Cerebellar cortex (tissue), 1 donor: ENCODE measurements at regions not wholly inside any gene's neighbourhood (a gene's known extent, or its start where the extent isn't known, plus 50 kb on each side); places are given as distances from the start of the nearest gene placed in this dataset.
"Not testable (repeated sequence)": the region's sequence is repeated elsewhere in the genome, so short reads cannot be mapped to it uniquely, and the experiment has no call there.

Experiments used
- DNase-seq: peaks from one replicate; pipeline ENCODE4 v3.0.0-alpha.2; 2015; ENCODE audit warnings: low spot score

DNA sequence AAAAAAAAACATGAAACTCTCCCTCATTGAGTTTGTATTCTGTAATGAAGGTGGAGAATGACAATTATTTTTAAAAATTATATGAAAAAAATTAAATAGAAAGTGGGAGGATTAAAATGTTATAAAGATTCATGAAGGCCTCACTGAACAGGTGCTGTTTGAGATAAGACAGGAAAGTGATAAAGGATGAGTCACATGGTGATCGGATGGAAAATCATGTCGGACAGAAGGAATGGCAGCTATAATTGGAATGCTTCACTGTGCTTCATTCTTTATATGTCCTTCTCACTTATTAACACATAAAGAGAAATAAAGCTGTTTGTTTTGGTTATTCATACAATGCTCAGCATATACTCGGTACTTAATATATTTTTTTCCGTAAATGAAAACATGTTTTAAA lies 464.5 kb upstream of the RGMB start:
- no peak for DNase-seq

DNA sequence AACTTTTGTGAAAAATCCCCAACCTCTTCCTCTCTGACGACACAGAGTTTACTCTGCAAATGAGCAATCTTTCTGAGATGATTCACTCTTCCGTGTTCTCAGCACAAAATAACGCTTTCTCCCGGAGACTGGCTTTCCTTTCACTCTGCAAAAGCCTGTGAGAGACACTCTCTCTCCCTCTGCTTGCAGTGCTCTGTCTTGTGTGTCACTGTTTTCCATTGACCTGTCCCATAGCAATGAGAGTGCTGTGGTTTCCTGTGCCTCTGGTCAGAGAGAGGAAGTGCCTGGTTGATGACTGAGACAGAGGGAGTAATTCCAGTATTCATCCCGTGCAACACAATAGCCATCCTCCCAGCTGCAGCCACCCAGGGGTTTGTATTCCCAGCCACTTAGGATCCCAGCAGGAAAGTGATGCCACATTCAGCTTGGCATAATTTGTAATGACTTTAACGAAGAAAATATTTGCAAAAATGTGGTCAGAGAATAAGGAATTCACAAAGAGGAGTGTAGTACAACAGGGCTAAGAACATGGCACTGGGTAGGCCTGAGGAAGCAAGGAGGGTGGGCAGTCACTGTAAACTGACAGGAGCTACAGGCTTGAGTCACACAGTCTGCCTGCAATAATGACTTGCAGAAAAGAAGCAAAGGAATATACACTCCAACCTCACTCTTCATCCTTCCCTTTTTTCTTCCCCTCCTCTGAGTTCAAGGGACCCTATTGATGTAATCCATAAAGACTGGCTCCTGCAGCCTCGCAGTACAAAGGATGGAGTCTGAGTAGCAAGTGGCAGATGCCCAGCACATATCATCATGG lies 463.5 kb upstream of the RGMB start:
- no peak for DNase-seq

DNA sequence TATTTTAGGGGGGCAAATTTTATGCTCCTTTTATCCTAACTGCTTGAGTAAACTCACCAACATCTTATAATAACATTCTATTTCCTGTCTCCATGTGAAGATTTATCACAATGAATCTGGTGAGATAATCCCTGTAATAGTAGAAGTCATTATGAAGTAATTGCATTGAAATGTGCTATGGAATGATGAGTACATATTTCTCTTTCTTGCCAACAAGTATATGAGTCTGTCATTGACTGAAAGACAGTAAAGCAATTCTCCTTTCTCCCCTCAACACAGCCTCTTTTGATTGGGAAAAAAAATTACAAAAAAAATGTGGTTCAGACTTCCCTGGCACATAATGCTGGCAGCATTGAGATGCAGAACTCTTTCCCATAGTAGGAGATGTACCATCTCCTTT lies 459.2 kb upstream of the RGMB start:
- DNase-seq, result no peak

DNA sequence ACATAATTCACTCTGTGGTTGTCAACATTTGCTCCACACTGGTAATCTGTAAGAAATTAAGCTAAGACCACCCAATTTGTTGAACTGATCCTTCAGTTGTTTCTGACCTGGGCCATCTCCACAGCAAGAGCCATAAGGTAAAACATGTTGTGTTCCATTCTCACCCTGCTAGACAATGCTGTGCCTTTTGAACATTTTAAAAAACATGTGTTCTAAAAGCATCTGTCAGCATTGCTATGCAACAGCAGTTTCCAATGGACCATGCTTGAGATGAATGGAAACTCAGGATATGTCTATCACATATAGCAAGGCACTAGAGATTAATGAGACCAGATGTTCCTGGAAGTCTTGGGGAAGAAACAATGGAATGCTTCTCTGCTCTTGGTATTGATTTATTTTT lies 455.1 kb upstream of the RGMB start:
- DNase-seq, result no peak

DNA sequence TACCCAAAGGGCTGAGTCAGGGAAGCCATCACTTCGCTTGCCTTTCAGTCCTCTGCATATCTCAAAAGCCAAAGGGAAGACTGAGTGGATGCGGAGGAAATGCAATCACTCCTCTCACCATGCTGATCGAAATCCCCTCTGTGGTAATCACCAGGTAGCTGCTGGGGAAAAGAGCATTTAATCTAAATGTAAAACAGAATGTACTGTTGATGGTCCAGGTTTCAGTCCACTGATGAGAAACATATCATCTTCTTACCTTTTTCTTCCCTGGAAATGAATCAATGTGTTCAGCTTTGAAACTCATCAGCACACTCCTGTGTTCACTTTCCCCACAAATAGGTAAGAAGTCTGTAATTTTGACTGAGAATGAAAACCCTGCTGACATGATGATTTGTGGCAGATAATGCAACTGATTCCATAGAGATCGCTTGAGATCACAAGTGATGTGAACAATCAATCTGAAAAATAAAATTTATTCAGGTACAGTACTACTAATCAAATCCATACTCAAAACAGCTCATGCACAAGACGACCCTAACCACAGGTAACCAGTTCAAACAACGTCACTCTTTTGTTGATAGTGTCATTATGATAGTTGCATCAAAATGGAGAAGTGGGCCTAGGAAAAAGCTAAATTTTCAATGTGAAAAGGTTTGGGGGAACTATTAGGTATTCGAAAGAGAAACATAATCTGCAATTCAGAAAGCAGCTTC lies 454.0 kb upstream of the RGMB start:
- no peak for DNase-seq

DNA sequence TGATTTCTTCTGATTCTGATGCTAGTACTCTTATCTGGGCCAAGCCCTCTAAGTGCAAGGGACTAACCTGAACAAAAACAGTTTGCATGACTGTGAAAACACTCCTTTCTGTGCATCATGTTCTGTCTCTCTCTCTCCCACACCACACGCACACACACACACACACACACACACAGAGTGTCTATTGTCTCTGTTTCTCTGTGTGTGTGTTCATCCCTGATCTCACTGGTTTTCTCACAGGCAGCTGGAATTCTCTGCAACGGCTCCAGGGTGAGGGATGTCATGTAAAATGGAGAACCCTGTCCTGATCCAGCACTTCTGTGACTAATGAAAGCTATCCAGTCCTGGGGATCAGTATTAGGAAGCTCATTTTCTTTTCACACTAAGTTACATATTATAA lies 453.1 kb upstream of the RGMB start:
- DNase-seq, result no peak

DNA sequence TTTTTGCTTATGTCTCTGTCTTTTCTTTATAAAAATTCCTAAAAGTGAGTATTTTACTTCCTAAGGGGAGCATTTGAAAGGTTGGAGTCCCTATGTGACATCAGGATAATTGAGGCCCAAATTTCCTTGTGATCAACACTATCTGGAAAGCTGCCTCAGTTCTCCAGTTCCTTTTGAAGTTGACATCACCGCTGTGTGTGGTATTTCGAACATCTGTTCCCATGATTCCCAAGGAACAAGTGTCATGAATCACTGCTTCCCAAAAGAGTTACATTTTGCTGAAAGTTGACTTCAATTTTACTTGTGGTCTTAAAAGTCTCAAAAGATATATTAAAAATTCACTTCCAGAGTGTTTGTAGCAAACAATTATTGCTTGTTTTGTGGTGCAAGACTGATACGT lies 452.1 kb upstream of the RGMB start:
- no peak for DNase-seq

DNA sequence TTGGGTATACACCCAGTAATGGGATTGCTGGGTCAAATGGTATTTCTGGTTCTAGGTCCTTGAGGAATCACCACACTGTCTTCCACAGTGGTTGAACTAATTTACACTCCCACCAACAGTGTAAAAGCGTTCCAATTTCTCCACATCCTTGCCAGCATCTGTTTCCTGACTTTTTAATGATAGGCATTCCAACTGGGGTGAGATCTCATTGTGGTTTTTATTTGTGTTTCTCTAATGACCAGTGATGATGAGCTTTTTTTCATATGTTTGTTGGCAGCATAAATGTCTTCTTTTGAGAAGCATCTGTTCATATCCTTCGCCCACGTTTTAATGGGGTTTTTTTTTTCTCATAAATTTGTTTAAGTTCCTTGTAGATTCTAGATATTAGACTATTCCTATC lies 448.3 kb upstream of the RGMB start:
- not testable (repeated sequence) for DNase-seq

DNA sequence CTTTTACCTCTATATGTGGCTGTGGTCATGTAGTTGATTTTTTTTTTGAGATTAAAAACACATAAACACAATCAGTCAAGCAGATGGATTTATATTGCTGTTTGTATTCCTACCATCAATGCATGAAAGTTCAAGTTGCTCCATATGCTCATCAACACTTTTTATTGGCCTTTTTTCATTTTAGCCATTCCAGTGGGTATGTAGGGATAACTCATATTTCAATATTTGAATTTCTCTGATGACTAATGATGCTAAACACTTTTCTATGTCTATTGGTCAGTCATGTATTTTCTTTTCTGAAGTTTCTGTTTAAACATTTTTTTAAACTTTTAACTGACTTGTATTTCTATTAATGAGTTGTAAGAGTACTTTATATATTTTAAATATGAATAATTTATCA lies 445.4 kb upstream of the RGMB start:
- no peak for DNase-seq

DNA sequence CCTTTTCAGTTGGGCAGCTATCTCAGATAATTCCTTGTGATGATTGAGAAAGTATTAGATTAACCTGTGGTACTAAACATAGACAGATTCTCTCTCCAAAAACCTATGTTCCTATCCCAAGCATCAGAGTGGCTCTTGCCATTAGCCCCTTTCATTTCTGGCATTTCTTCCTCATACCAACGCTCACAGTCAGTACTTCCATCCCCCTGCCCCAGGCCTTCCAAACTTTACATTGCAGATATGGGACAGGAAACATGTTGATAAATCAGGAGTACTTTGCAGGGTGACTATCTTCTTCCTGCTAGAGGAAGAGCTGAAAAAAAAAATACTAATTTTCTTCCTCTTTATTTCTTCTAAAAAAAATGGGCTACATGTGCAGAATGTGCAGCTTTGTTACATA lies 442.6 kb upstream of the RGMB start:
- DNase-seq, result no peak

DNA sequence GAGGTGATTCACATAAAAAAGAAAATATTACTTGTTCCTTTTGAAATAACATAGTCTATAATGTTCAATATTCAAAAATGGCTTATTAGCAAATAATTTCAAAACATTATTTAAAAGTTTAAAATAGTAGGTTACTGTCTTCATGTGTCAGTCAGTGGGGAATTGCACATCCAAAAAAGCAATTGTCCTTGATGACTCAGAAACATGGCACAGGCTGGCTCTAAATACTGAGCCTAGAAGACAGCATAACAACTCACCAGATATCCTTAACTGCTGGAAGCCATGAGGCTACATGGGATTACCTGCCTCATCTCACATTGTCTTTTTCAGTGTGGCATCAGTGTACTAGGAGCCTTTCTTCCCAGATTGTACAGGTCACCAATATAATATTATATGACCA lies 439.5 kb upstream of the RGMB start:
- no peak for DNase-seq

DNA sequence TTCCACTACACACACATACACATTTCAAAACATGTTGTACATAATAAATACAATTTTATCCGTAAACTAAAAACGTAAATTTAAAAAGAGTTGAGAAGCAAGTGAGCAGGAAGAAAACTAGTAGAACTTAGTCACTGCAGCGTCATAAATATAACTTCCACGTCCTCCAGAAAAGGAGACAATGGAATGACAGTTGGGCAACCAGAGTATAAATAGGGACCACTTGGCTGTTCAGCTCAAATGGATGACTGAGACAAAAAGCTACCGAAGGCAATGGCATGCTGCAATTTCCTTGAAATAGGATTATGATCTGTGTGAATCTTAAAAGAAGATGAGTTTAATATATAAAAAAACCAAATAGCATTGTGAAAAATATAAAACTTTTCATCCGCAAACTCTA lies 438.5 kb upstream of the RGMB start:
- no peak for DNase-seq

DNA sequence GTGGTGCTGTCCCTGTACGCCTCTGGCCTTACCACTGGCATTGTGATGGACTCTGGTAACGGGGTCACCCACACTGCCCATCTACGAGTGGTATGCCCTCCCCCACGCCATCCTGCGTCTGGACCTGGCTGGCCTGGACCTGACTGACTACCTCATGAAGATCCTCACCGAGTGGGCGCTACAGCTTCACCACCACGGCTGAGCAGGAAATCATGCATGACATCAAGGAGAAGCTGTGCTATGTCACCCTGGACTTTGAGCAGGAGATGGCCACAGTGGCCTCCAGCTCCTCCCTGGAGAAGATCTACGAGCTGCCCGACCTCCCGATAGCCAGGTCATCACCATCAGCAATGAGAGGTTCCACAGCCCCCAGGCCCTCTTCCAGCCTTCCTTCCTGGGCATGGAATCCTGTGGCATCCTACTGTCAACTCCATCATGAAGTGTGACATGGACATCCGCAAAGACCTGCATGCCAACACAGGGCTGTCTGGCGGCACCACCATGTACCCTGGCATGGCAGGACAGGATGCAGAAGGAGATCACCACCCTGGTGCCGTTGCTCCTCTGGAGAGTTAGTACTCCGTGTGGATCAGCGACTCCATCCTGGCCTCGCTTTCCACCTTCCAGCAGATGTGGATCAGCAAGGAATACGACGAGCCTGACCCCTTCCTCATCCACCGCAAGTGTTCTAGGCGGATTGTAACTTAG lies 434.2 kb upstream of the RGMB start:
- DNase-seq, result no peak

DNA sequence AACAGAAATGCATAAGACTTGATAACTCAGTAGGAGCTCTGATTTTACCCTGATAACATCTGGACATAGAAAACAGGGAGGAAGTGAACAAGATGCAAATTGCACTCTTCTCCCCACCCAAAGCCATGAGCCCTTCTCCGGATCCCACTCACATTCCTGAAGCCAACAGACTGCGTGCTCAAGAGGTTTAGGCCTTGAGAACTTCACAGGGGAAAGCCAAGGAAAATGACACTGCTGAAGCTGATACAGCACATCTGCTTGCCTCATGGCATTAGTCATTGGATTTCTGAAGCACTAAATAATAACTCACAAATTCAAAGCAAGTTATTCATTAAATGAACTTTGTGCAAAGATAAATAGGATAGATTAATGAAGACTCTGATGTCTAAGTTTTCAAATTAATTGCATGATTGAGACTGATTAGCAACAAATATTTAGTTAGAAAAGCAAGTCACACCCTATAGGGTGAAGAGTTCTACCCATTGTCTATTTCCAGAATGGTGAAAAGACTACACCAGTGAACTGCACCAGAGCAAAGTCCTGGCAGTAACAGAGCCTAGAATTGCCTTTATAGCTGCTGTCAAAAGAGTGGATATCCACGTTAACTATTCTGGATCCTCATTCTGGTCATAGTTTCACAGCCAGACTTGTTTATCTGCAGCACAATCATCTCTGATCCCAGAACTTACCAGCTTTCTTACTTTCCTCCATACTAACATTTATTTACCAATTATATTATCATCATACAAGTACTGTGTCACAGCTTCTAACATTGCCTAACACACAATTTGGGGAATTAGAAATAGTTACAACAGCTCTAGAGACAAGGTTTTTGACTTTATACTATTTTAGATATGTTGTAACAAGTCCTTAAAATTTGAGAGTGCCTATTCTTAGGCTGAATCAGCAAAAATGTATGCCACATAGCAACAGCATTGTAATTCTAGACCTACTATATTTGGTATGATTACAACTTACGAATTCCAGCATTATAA lies 432.1 kb upstream of the RGMB start:
- DNase-seq, result no peak

DNA sequence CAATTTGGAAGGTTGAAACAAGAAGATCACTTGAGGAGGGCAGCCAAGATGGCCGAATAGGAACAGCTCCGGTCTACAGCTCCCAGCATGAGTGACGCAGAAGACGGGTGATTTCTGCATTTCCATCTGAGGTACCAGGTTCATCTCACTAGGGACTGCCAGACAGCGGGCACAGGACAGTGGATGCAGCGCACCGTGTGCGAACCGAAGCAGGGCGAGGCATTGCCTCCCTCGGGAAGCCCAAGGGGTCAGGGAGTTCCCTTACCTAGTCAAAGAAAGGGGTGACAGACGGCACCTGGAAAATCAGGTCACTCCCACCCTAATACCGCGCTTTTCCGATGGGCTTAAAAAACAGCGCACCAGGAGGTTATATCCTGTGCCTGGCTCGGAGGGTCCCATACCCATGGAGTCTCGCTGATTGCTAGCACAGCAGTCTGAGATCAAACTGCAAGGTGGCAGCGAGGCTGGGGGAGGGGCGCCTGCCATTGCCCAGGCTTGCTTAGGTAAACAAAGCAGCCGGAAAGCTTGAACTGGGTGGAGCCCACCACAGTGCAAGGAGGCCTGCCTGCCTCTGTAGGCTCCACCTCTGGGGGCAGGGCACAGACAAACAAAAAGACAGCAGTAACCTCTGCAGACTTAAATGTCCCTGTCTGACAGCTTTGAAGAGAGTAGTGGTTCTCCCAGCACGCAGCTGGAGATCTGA lies 430.4 kb upstream of the RGMB start:
- DNase-seq, result not testable (repeated sequence)

DNA sequence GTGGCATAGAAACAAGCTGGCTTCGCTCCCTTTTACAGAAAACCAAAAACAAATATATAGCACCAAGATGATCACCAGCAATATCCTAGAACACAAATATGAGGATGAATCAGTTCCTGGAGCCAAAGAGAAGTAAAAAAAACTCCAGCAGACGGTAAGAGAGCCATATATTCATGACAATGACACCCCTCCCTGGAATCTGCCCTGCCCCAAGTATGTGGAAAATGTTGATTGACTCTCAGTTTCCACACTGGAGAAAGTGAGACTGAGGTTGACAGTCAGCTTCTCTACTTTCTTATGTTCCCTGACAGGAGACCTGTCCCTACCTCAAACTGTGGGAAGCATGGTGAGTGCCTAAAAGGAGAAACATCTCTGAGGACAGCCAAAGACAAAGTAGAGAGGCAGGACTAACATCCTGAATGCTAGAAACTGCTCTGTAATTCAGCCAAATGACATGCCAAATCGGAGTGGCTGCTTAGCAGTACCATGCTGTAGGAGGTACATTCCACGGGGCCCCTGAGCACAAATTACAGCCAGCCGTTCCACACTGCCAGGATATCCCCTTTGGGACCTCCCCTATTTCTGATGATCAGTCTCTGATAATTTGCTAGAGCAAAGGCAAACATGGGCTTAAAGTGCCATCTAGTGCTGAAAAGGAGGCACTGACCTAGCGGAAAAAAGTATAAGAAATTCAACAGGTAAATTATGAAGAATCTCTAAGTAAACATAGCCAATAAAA lies 424.0 kb upstream of the RGMB start:
- DNase-seq, result no peak

DNA sequence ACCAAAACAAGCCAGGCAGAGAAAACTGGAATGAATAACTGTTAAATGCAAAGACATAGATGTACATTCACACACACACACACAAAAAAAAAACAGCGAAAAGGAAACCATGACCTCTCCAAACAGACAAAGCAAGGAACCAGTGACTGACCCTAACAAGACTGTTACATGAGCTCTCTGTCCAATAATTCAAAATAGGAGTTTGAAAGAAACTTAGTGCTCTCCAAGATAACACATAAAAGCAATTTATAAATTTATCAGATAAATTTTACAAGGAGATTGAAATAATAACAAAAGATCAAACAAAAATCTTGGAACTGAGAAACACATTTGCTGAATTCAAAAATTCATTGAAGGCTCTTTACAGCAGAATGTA lies 423.5 kb upstream of the RGMB start:
- DNase-seq, result no peak

DNA sequence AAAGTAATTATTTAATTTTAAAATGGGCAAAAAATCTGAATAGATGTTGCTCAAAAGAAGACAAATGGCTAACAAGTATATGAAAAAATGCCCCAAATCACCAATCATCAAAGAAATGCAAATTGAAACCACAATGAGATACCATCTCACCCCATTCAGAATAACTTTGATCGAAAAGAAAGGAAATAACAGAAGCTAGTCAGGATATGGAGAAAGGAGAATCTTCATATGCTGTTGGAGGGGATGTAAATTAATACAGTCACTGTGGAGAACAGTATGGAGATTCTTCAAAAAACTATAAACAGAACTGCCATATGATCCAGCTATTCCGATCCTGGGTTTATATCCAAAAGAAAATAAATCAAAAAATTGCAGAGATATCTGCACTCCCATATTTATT lies 418.5 kb upstream of the RGMB start:
- DNase-seq, result no peak

DNA sequence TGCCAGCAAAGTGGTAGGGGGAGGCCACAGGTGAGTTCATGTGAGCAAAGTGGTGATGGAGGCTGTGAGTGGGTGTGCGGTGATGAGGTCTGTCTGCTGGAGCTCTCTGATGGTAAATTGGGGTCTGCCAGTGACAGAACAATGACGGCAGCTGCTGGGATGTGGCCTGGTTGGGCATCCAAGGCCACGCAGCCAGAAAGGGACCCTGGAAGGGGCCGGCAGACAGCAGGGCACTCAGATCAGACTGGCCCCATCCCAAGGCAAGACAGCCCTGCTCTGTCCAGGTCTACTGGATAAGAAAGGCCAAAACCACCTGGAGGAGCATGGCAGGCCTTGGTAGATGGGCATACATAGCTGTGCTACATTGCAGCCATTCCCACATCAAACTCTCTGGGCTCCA lies 412.9 kb upstream of the RGMB start:
- DNase-seq, result no peak

DNA sequence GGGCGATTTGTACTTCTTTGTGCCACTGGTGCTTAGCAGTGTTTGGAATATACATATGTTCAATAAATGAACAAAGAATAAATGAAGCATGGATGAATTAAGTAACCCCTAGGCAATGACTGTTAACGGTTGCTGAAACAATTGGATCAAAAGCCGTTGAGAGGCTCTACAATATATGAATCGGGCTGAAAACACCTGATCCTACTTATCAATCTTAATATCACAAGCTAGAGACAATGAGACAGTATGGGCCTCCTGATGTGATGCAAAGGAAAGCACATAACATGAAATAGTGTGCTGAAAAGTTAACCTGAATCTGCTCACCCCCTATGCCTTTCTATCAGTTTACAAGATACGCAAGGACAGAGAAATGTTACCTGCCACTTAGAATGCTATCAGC lies 410.3 kb upstream of the RGMB start:
- no peak for DNase-seq

DNA sequence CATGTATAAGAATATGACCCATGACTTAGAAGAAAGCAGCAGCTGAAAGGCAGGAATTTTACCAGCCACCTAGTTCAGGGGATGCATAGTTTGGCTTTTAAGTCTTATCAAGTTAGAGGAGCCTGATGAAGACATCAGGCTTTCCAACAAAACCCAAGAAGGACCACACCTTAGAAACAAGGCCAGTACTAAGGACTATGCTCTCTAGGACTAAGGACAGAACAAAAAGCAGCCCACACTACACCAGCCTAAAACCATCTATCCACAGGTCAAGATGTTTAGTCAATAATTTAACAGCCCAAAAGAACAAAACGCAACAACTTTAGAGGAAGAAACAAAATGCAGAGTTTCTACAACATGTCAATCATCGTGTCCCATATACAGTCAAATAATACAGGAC lies 408.9 kb upstream of the RGMB start:
- no peak for DNase-seq
